Nephron (organoid): ENCODE measurements at regions not wholly inside any gene's neighbourhood (a gene's known extent, or its start where the extent isn't known, plus 50 kb on each side); places are given as distances from the start of the nearest gene placed in this dataset.
"Not testable (repeated sequence)": the region's sequence is repeated elsewhere in the genome, so short reads cannot be mapped to it uniquely, and the experiment has no call there.

Source experiments
- H3K27ac Mint-ChIP-seq, 3 experiments: 2 replicates each; pipeline ENCODE4 v1.8.0; 2020; ENCODE audit warnings: mixed read lengths in 3 of 3, mild to moderate bottlenecking in 2 of 3, moderate library complexity in 1 of 3
- H3K27me3 Mint-ChIP-seq: 2 replicates; pipeline ENCODE4 v1.8.0; 2021; ENCODE audit warnings: low read depth, mild to moderate bottlenecking, moderate library complexity, mixed read lengths
- H3K36me3 Mint-ChIP-seq: 2 replicates; pipeline ENCODE4 v1.8.0; 2020; ENCODE audit warnings: low read depth, mixed read lengths
- H3K4me1 Mint-ChIP-seq: 2 replicates; pipeline ENCODE4 v1.8.0; 2020; ENCODE audit warnings: mixed read lengths
- H3K4me3 Mint-ChIP-seq, 3 experiments: 2 replicates each; pipeline ENCODE4 v1.8.0; 2020; ENCODE audit warnings: mild to moderate bottlenecking in 3 of 3, mixed read lengths in 3 of 3, moderate library complexity in 2 of 3
- H3K9me3 Mint-ChIP-seq: 2 replicates; pipeline ENCODE4 v1.8.0; 2020; ENCODE audit warnings: mixed read lengths
- TF ChIP-seq, protein P1 (sequence below), 3 experiments: fragments of 200-600 bp; sonication (generic); IDR thresholded peaks; one replicate each; pipeline ENCODE4 v1.5.0; 2021; ENCODE audit warnings: antibody characterized with exemption in 3 of 3; ENCODE audit not compliant: unreplicated experiment in 3 of 3

DNA sequence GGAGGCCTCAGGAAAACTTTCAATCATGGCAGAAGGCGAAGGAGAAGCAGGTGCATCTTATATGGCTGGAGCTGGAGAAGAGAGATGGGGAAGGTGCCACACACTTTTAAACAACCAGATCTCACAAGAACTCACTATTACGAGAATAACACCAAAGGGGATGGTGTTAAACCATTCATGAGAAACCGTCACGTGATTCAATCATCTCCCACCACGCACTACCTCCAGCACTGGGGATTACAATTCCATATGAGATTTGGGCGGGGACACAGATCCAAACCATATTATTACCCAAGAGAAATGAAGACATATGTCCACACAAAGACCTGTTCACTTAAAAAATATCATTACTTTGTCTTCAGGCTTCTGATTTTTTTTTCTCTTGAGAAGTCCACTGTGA is 518.5 kb downstream of the DCDC2C start:
- H3K4me1 Mint-ChIP-seq: no peaks in the 10 kb centered on the region
- no peaks in the 10 kb centered on the region for H3K36me3 Mint-ChIP-seq

DNA sequence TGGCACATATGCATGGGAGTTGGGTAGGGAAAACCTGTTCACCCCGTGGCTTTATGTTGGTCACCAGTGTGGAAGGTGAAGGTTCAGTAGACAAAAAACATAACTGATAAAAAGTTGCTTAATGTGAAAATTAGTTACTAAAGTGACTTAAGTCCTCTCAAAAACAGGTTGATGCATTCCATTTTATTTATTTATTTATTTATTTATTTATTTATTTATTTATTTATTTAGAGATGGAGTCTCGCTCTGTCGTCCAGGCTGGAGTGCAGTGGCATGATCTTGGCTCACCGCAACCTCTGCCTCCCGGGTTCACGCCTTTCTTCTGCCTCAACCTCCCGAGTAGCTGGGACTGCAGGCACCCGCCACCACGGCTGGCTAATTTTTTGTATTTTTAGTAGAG is 541.0 kb downstream of the DCDC2C start:
- not testable (repeated sequence) for H3K4me3 Mint-ChIP-seq, H3K27me3 Mint-ChIP-seq, H3K27ac Mint-ChIP-seq, H3K9me3 Mint-ChIP-seq, H3K36me3 Mint-ChIP-seq
- H3K4me1 Mint-ChIP-seq: peaks cover 24% of the 10 kb centered on the region

More for the DNA sequence above, 518.5 kb downstream of the DCDC2C start:
- H3K9me3 Mint-ChIP-seq: no peaks in the 10 kb centered on the region
- H3K27ac Mint-ChIP-seq: no peak overlapping the region
- H3K4me3 Mint-ChIP-seq: no peak overlapping the region
- H3K27me3 Mint-ChIP-seq: peaks cover 4% of the 10 kb centered on the region
- TF ChIP-seq, protein P1, sequence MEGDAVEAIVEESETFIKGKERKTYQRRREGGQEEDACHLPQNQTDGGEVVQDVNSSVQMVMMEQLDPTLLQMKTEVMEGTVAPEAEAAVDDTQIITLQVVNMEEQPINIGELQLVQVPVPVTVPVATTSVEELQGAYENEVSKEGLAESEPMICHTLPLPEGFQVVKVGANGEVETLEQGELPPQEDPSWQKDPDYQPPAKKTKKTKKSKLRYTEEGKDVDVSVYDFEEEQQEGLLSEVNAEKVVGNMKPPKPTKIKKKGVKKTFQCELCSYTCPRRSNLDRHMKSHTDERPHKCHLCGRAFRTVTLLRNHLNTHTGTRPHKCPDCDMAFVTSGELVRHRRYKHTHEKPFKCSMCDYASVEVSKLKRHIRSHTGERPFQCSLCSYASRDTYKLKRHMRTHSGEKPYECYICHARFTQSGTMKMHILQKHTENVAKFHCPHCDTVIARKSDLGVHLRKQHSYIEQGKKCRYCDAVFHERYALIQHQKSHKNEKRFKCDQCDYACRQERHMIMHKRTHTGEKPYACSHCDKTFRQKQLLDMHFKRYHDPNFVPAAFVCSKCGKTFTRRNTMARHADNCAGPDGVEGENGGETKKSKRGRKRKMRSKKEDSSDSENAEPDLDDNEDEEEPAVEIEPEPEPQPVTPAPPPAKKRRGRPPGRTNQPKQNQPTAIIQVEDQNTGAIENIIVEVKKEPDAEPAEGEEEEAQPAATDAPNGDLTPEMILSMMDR (IDR thresholded peaks at IDR 0.05; ENCODE audit: unreplicated experiment in 3 of 3): no peak

DNA sequence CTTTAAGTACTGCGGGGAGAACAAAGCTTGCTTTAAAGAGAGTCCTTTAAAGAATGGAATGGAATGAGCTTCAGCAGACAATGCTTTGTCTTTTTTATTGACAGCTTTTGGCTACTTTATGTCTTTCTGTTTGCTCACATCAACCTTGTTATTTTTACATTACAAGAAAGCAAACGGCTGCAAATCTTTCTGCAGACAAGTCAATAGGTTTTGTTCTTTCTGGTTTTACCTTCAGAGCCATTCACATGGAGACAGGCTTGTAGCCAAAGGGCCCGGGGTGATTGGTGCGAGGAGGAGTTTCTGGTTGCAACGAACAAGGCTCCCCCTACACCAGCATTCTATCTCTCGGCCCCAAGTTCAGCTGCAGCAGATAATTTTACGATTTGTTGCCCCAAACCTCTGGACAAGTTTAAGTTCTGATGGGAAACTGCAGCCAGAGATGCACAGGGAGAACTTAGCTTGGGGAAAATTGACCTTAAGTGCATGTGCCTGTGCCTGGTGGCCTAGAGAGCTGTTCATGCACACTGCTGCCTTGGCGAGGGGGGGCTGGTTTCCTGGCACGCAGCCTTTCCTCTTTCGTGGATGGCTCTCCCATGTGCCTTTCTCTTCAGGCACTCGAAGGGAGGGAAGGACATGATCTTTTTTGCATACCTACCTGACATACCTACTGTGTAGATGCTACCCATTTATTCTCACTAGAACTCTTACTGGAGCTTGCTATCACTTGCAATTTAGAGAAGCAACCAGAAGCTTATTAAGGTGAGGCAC is 543.2 kb downstream of the DCDC2C start:
- peaks cover 24% of the 10 kb centered on the region for H3K4me1 Mint-ChIP-seq
- no peaks in the 10 kb centered on the region for H3K36me3 Mint-ChIP-seq
- TF ChIP-seq, protein P1 (IDR thresholded peaks at IDR 0.05; ENCODE audit: unreplicated experiment in 3 of 3): no peak
- peak overlapping the region in 1 of 3 experiments; percentile 9 for H3K27ac Mint-ChIP-seq
- no peak overlapping the region for H3K4me3 Mint-ChIP-seq
- peaks cover 14% of the 10 kb centered on the region for H3K27me3 Mint-ChIP-seq
- peaks cover 3% of the 10 kb centered on the region for H3K9me3 Mint-ChIP-seq

DNA sequence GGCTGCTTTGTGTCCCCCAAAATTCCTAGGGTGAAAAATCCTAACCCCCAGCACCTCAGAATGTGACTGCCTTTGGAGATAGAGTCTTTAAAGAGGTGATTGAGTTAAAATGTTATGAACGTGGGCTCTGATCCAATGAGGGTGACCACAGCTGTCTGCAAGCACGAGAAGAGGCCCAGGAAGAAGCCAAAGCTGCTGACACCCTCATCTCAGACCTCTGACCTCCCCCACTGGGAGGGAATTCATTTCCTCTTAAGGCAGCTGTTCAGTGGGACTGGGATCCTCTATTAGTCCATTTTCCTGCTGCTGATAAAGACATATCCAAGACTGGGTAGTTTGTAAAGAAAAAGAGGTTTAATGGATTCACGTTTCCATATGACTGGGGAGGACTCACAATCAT is 544.4 kb downstream of the DCDC2C start:
- no peak overlapping the region for H3K4me3 Mint-ChIP-seq
- peaks cover 14% of the 10 kb centered on the region for H3K27me3 Mint-ChIP-seq
- TF ChIP-seq, protein P1 (IDR thresholded peaks at IDR 0.05; ENCODE audit: unreplicated experiment in 3 of 3): no peak
- peaks cover 24% of the 10 kb centered on the region for H3K4me1 Mint-ChIP-seq
- no peak overlapping the region for H3K27ac Mint-ChIP-seq
- H3K9me3 Mint-ChIP-seq: no peaks in the 10 kb centered on the region
- H3K36me3 Mint-ChIP-seq: no peaks in the 10 kb centered on the region

GRCh38 chr2:4255491-4255890 is 552.1 kb downstream of the DCDC2C start:
- H3K4me1 Mint-ChIP-seq: no peaks in the 10 kb centered on the region
- H3K9me3 Mint-ChIP-seq: no peaks in the 10 kb centered on the region
- no peaks in the 10 kb centered on the region for H3K36me3 Mint-ChIP-seq
- TF ChIP-seq, protein P1 (IDR thresholded peaks at IDR 0.05; ENCODE audit: unreplicated experiment in 3 of 3): no peak
- H3K27me3 Mint-ChIP-seq: peaks cover 11% of the 10 kb centered on the region
- no peak overlapping the region for H3K4me3 Mint-ChIP-seq
- no peak overlapping the region for H3K27ac Mint-ChIP-seq

DNA sequence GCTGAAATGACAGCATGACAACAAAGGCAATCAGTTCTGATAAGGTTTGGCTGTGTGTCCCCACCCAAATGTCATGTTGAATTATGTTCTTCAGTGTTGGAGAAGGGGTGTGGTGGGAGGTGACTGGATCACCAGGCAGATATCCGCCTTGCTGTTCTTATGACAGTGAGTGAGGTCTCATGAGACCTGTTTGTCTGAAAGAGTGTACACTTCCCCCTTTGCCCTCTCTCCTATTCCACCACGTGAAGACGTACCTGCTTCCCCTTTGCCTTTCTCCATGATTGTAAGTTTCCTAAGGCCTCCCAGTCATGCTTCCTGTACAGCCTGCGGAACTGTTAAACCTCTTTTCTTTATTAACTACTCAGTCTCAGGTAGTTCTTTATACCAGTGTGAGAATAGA is 553.0 kb downstream of the DCDC2C start:
- Mint-ChIP-seq H3K4me1 (no peaks in the 10 kb centered on the region), H3K27ac (no peak overlapping the region), H3K27me3 (peaks cover 9% of the 10 kb centered on the region), H3K4me3 (no peak overlapping the region), H3K36me3 (no peaks in the 10 kb centered on the region), H3K9me3 (no peaks in the 10 kb centered on the region)
- TF ChIP-seq, protein P1 (IDR thresholded peaks at IDR 0.05; ENCODE audit: unreplicated experiment in 3 of 3): no peak
